HepG2 (cell line): ENCODE measurements at regions not wholly inside any gene's neighbourhood (a gene's known extent, or its start where the extent isn't known, plus 50 kb on each side); places are given as distances from the start of the nearest gene placed in this dataset.

Experiments
- ATAC-seq: fragments of 200-7000 bp; cut with Tn5 transposase; 3 replicates; pipeline ENCODE4 v1.9.1; 2020; ENCODE audit warnings: mild to moderate bottlenecking, moderate library complexity
- BruUV-seq: library from RNA; stranded (reverse); fragments of 400-500 nt; replicated peaks from 2 replicates; lab custom pipeline; 2021; lab: Mats Ljungman, UMichigan
- CTCF ChIA-PET: fragments of 300-600 bp; formaldehyde crosslinking; extraction: SDS; loops from one replicate; lab custom pipeline; 2021; ENCODE audit warnings: low total read pairs, inconsistent platforms, low intra/inter-chr PET ratio; lab: Yijun Ruan, JAX
- POLR2A ChIA-PET: fragments of 350-600 bp; sonication (Branson Sonifier 250); formaldehyde crosslinking; loops from one replicate; lab custom pipeline; 2020; ENCODE audit warnings: antibody characterized with exemption, inconsistent platforms; lab: Yijun Ruan, JAX
- DNase-seq: peaks from one replicate; pipeline ENCODE4 v3.0.0-alpha.2; 2015; ENCODE audit warnings: low spot score
- FAIRE-seq: peaks from 3 replicates; lab custom pipeline; 2011; peaks lifted over from hg19 to GRCh38; lab: Jason Lieb, UNC
- H2AFZ ChIP-seq: one replicate; pipeline ENCODE4 v1.6.1; 2011; ENCODE audit warnings: low read length, inconsistent platforms
- H3K27ac ChIP-seq: fragments of 300-600 bp; 3 replicates; pipeline ENCODE4 v1.8.0; 2011; ENCODE audit warnings: mixed run types, mild to moderate bottlenecking, mixed read lengths, low read length, inconsistent platforms; ENCODE audit not compliant: insufficient read depth; ENCODE audit errors: extremely low read length
- H3K27me3 ChIP-seq, 2 experiments: fragments of 200-600 bp in 1 of 2; 2 replicates in 1 of 2; 3 replicates in 1 of 2; pipeline versions ENCODE4 v1.6.0 to v1.8.0; 2011; ENCODE audit warnings: low read length in 2 of 2, mild to moderate bottlenecking in 2 of 2, moderate library complexity in 2 of 2, inconsistent platforms in 1 of 2; ENCODE audit not compliant: insufficient read depth in 2 of 2, control insufficient read depth in 1 of 2
- H3K36me3 ChIP-seq, 2 experiments: fragments of 200-600 bp in 1 of 2; replicated peaks in 1 of 2; 2 replicates in 1 of 2; 3 replicates in 1 of 2; pipeline versions ENCODE4 v1.5.1 to v1.8.0; 2011; ENCODE audit warnings: low read length in 2 of 2, inconsistent platforms in 1 of 2; ENCODE audit not compliant: insufficient read depth in 2 of 2, control insufficient read depth in 1 of 2
- H3K4me1 ChIP-seq: 2 replicates; pipeline ENCODE4 v1.5.1; 2012; ENCODE audit warnings: low read length, inconsistent platforms; ENCODE audit not compliant: insufficient read depth
- H3K4me2 ChIP-seq: 2 replicates; pipeline ENCODE4 v1.6.0; 2011; ENCODE audit warnings: low read depth, low read length, inconsistent platforms
- H3K4me3 ChIP-seq, 3 experiments: fragments of 200-600 bp in 1 of 3; sonication (generic), shearing (Covaris generic) in 1 of 3; replicated peaks in 1 of 3; 2 replicates each; pipeline ENCODE4 v1.5.1; 2011 to 2016; ENCODE audit warnings: low read length in 3 of 3, inconsistent platforms in 2 of 3, low read depth in 2 of 3, mild to moderate bottlenecking in 2 of 3, control low read depth in 1 of 3, mixed read lengths in 1 of 3; ENCODE audit not compliant: insufficient read depth in 1 of 3
- H3K79me2 ChIP-seq: one replicate; pipeline ENCODE4 v1.6.1; 2011; ENCODE audit warnings: low read length, inconsistent platforms; ENCODE audit not compliant: insufficient read depth
- H3K9ac ChIP-seq: 2 replicates; pipeline ENCODE4 v1.6.0; 2011; ENCODE audit warnings: mild to moderate bottlenecking, low read depth, low read length, inconsistent platforms; ENCODE audit not compliant: insufficient read depth
- H3K9me3 ChIP-seq: 2 replicates; pipeline ENCODE4 v1.5.1; 2012; ENCODE audit warnings: mild to moderate bottlenecking, low read length
- H4K20me1 ChIP-seq: 2 replicates; pipeline ENCODE4 v1.6.0; 2011; ENCODE audit warnings: inconsistent platforms, mild to moderate bottlenecking, low read length, moderate library complexity; ENCODE audit not compliant: insufficient read depth
- CAMTA2 ChIP-seq: sonication (generic); formaldehyde crosslinking; IDR thresholded peaks from 2 replicates; pipeline ENCODE4 v1.4.0; 2020; ENCODE audit warnings: mild to moderate bottlenecking, missing genetic modification reagents, borderline replicate concordance
- PCBP2 ChIP-seq: fragments of 200-400 bp; formaldehyde crosslinking; optimal IDR thresholded peaks from 2 replicates; pipeline ENCODE3; 2018; ENCODE audit warnings: low read length, low read depth; ENCODE audit not compliant: poor library complexity, severe bottlenecking
- SAP130 ChIP-seq: IDR thresholded peaks from 2 replicates; pipeline ENCODE4 v1.6.1; 2016; ENCODE audit warnings: low read depth
- ZNF30 ChIP-seq: sonication (generic); formaldehyde crosslinking; IDR thresholded peaks from 2 replicates; pipeline ENCODE4 v1.5.0; 2020; ENCODE audit warnings: mild to moderate bottlenecking, missing genetic modification reagents
- ZNF33B ChIP-seq: sonication (generic); formaldehyde crosslinking; IDR thresholded peaks from 2 replicates; pipeline ENCODE4 v1.5.1; 2020; ENCODE audit warnings: mild to moderate bottlenecking, missing genetic modification reagents
- ZNF446 ChIP-seq: sonication (generic); formaldehyde crosslinking; IDR thresholded peaks from 2 replicates; pipeline ENCODE4 v1.5.0; 2020; ENCODE audit warnings: mild to moderate bottlenecking, missing genetic modification reagents
- ZNF639 ChIP-seq: conservative IDR thresholded peaks from 2 replicates; pipeline ENCODE4 v1.6.1; 2018; ENCODE audit warnings: missing genetic modification reagents
- ZNF850 ChIP-seq: sonication (generic); formaldehyde crosslinking; conservative IDR thresholded peaks from 2 replicates; pipeline ENCODE4 v1.9.0; 2021; ENCODE audit warnings: mild to moderate bottlenecking, missing genetic modification reagents
- WGBS: methylation state at CpG from one replicate; pipeline ENCODE4 v1.1.6; 2017; ENCODE audit warnings: low lambda C conversion rate; 5-methylcytosine and 5-hydroxymethylcytosine counted together
- in situ Hi-C: cut with HindIII; loops from 2 replicates; pipeline ENCODE4 v1.10.0; 2017; ENCODE audit warnings: low pct_unique_long_range_greater_than_20kb; ENCODE audit not compliant: extremely low pct_ligation_motif_present
- intact Hi-C: fragments of 100-400 bp; cut with micrococcal nuclease; formaldehyde crosslinking; loops from one replicate; pipeline ENCODE4 v1.10.0; 2022; ENCODE audit not compliant: unreplicated experiment

DNA sequence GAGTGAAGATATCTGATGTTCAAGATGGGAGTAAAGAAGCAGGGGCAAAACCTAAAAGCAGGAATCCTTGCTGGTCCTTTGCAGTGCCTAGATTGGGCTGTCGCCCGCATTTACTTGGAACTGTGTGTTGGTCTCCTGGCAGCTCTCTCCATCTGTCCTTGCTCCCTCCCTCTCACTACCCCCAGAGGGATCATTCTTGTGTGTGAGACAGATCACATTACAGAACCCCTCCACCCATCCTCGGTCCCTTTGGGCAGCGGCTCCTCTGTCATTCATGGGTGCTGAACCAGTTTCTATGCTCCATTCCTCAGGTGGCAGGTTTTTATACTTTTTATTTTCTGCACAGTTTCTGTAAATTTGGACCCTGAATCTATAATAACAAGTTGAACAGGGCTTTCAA, 99.4 kb upstream of the MYOCD start:
- Histone ChIP-seq H3K9ac (no peak overlapping the region), H4K20me1 (no peaks in the 10 kb centered on the region), H3K4me2 (no peak overlapping the region), H3K79me2 (no peaks in the 10 kb centered on the region), H3K27ac (no peak overlapping the region)
- in situ Hi-C loops: no loop called here
- no peak for TF ChIP-seq PCBP2
- no peak for TF ChIP-seq CAMTA2 (CRISPR knock-in tag)
- no peak for TF ChIP-seq ZNF33B
- no peak for TF ChIP-seq ZNF639 (CRISPR knock-in tag)
- TF ChIP-seq ZNF30 (CRISPR knock-in tag): no peak
- TF ChIP-seq SAP130: no peak
- no peak for TF ChIP-seq ZNF446 (CRISPR knock-in tag)
- TF ChIP-seq ZNF850: no peak
- TF ChIP-seq, all 625 proteins: peak for 0
- CTCF ChIA-PET: no interaction called here
- WGBS: 37% methylated on average over 4 of the region's 4 CpGs
- H3K4me3 ChIP-seq: no peak overlapping the region
- H3K27me3 ChIP-seq: peaks cover 0 to 20% of the 10 kb centered on the region in 2 experiments; a peak in 2 of 5 replicates
- BruUV-seq: no TSS peak
- POLR2A ChIA-PET: no interaction called here
- intact Hi-C loops: no loop called here
- FAIRE-seq (no peak), DNase-seq (no peak), ATAC-seq (no peak)
- H3K9me3 ChIP-seq: no peaks in the 10 kb centered on the region
- H3K4me1 ChIP-seq: no peaks in the 10 kb centered on the region
- no peaks in the 10 kb centered on the region for H3K36me3 ChIP-seq
- no peak overlapping the region for H2AFZ ChIP-seq
